Fibroblast of lung (primary cell): ENCODE measurements at regions not wholly inside any gene's neighbourhood (a gene's known extent, or its start where the extent isn't known, plus 50 kb on each side); places are given as distances from the start of the nearest gene placed in this dataset.

Experiments used
- EZH2 ChIP-seq: IDR thresholded peaks from 2 replicates; pipeline ENCODE4 v1.5.1; 2012; ENCODE audit warnings: low read length, control low read depth, mild to moderate bottlenecking; ENCODE audit errors: missing control alignments
- TF ChIP-seq, protein P1 (sequence below), 2 donors: IDR thresholded peaks in 1 of 2; conservative IDR thresholded peaks in 1 of 2; 1 replicate in 1 of 2; 2 replicates in 1 of 2; pipeline ENCODE4 v1.5.1; 2011 to 2012; ENCODE audit warnings: low read length in 2 of 2, control low read depth in 1 of 2, inconsistent platforms in 1 of 2, low read depth in 1 of 2, mild to moderate bottlenecking in 1 of 2

GRCh38 chr21:35201799-35202198, 152.7 kb upstream of the RUNX1 start:
- TF ChIP-seq, protein P1, sequence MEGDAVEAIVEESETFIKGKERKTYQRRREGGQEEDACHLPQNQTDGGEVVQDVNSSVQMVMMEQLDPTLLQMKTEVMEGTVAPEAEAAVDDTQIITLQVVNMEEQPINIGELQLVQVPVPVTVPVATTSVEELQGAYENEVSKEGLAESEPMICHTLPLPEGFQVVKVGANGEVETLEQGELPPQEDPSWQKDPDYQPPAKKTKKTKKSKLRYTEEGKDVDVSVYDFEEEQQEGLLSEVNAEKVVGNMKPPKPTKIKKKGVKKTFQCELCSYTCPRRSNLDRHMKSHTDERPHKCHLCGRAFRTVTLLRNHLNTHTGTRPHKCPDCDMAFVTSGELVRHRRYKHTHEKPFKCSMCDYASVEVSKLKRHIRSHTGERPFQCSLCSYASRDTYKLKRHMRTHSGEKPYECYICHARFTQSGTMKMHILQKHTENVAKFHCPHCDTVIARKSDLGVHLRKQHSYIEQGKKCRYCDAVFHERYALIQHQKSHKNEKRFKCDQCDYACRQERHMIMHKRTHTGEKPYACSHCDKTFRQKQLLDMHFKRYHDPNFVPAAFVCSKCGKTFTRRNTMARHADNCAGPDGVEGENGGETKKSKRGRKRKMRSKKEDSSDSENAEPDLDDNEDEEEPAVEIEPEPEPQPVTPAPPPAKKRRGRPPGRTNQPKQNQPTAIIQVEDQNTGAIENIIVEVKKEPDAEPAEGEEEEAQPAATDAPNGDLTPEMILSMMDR (conservative IDR thresholded peaks at IDR 0.05 in 1 of 2, IDR thresholded peaks at IDR 0.05 in 1 of 2; ENCODE audit: low read depth in 1 of 2, low read length in 2 of 2), result no peak
- TF ChIP-seq EZH2, result no peak
